PC-9 (cell line): ENCODE measurements at regions not wholly inside any gene's neighbourhood (a gene's known extent, or its start where the extent isn't known, plus 50 kb on each side); places are given as distances from the start of the nearest gene placed in this dataset.

Source experiments
- BruUV-seq: library from RNA; stranded (reverse); fragments of 400-500 nt; replicated peaks from 2 replicates; lab custom pipeline; 2021; lab: Mats Ljungman, UMichigan
- CTCF ChIA-PET: fragments of 300-600 bp; sonication (Branson Sonifier 250); formaldehyde crosslinking; loops from one replicate; lab custom pipeline; 2022; ENCODE audit warnings: antibody characterized with exemption; lab: Charles Lee
- POLR2A ChIA-PET: fragments of 300-600 bp; sonication (Branson Sonifier 250); formaldehyde crosslinking; loops from one replicate; lab custom pipeline; 2022; ENCODE audit warnings: antibody characterized with exemption; ENCODE audit not compliant: unreplicated experiment; lab: Charles Lee
- DNase-seq, 2 experiments: peaks; one replicate each; pipeline versions ENCODE4 v3.0.0 to v3.0.0-alpha.2; 2015 to 2022; ENCODE audit warnings: mixed read lengths in 1 of 2
- H2AFZ ChIP-seq: fragments of 200-600 bp; sonication (generic); 2 replicates; pipeline ENCODE4 v1.8.1; 2017; ENCODE audit warnings: antibody characterized with exemption
- H3F3A ChIP-seq: fragments of 200-600 bp; sonication (generic); 2 replicates; pipeline ENCODE4 v1.8.1; 2017; ENCODE audit warnings: antibody characterized with exemption, mild to moderate bottlenecking, low read depth; ENCODE audit not compliant: insufficient read depth
- H3K27ac ChIP-seq: fragments of 200-600 bp; sonication (generic); 2 replicates; pipeline ENCODE4 v1.6.1; 2016; ENCODE audit warnings: mixed run types
- H3K27me3 ChIP-seq: fragments of 200-600 bp; sonication (generic); 2 replicates; pipeline ENCODE4 v1.6.1; 2016; ENCODE audit warnings: low read depth, mixed run types; ENCODE audit not compliant: insufficient read depth
- H3K36me3 ChIP-seq: fragments of 200-600 bp; sonication (generic); 2 replicates; pipeline ENCODE4 v1.6.1; 2016; ENCODE audit warnings: low read depth, mixed run types
- H3K4me1 ChIP-seq: fragments of 200-600 bp; sonication (generic); replicated peaks from 2 replicates; pipeline ENCODE4 v1.6.1; 2016; ENCODE audit warnings: mixed run types; ENCODE audit not compliant: insufficient read depth
- H3K4me2 ChIP-seq: fragments of 200-600 bp; sonication (generic); 2 replicates; pipeline ENCODE4 v1.6.1; 2017; ENCODE audit warnings: mixed run types
- H3K4me3 ChIP-seq: fragments of 200-600 bp; sonication (generic); 2 replicates; pipeline ENCODE4 v1.6.1; 2016; ENCODE audit warnings: mixed run types
- H3K79me2 ChIP-seq: fragments of 200-600 bp; sonication (generic); 2 replicates; pipeline ENCODE4 v1.6.1; 2017; ENCODE audit warnings: low read depth, mixed run types
- H3K9me2 ChIP-seq: fragments of 200-600 bp; sonication (generic); 2 replicates; pipeline ENCODE4 v1.8.1; 2017; ENCODE audit warnings: mild to moderate bottlenecking; ENCODE audit not compliant: insufficient read depth
- H3K9me3 ChIP-seq: fragments of 200-600 bp; sonication (generic); 2 replicates; pipeline ENCODE4 v1.8.1; 2016; ENCODE audit warnings: low read depth; ENCODE audit not compliant: insufficient read depth
- H4K20me1 ChIP-seq: fragments of 200-600 bp; sonication (generic); 2 replicates; pipeline ENCODE4 v1.8.1; 2017; ENCODE audit not compliant: insufficient read depth
- EZH2 ChIP-seq: fragments of 200-600 bp; sonication (generic); IDR thresholded peaks from 2 replicates; pipeline ENCODE4 v1.8.0; 2017; ENCODE audit warnings: antibody characterized with exemption, low read depth
- intact Hi-C: fragments of 100-400 bp; cut with micrococcal nuclease; formaldehyde crosslinking; loops from one replicate; pipeline ENCODE4 v1.10.0; 2022; ENCODE audit not compliant: unreplicated experiment
- TF ChIP-seq, protein P1 (sequence below): fragments of 200-600 bp; sonication (generic); conservative IDR thresholded peaks from 2 replicates; pipeline ENCODE4 v1.6.1; 2017; ENCODE audit warnings: mixed run types, antibody characterized with exemption, mild to moderate bottlenecking, moderate library complexity

DNA sequence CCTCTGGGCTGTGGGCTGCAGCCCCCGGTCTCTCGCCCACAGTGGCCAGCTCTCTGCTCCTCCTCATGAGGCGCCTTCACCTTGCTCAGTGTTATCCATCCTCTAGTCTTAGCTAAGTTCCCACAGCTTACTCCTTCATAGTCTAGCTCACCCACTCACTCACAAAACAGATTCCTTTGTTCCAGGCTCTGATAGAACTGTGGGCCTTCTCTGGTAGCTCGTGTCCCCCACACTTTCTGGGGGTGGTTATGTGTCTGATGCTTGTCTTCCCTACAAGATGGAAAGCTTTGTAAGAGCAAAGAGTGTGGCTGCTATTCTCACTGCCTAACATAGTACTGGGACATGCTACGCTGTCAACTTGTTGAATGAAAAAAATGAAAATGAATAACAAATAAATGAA, 135.8 kb downstream of the EN1 start:
- POLR2A ChIA-PET = no interaction called here
- Histone ChIP-seq H3K4me1 (no peaks in the 10 kb centered on the region), H2AFZ (no peak overlapping the region), H3K9me3 (0 out of 2 replicates have a peak, but pooled peaks cover 3% of the 10 kb centered on the region), H3K27ac (no peak overlapping the region), H3F3A (no peaks in the 10 kb centered on the region), H3K27me3 (no peaks in the 10 kb centered on the region), H3K36me3 (no peaks in the 10 kb centered on the region), H3K9me2 (no peaks in the 10 kb centered on the region), H3K4me3 (no peak overlapping the region), H3K4me2 (no peak overlapping the region), H4K20me1 (no peaks in the 10 kb centered on the region), H3K79me2 (no peaks in the 10 kb centered on the region)
- BruUV-seq = no TSS peak
- no peak for DNase-seq
- intact Hi-C loops = no loop called here
- no peak for TF ChIP-seq EZH2
- TF ChIP-seq, protein P1, sequence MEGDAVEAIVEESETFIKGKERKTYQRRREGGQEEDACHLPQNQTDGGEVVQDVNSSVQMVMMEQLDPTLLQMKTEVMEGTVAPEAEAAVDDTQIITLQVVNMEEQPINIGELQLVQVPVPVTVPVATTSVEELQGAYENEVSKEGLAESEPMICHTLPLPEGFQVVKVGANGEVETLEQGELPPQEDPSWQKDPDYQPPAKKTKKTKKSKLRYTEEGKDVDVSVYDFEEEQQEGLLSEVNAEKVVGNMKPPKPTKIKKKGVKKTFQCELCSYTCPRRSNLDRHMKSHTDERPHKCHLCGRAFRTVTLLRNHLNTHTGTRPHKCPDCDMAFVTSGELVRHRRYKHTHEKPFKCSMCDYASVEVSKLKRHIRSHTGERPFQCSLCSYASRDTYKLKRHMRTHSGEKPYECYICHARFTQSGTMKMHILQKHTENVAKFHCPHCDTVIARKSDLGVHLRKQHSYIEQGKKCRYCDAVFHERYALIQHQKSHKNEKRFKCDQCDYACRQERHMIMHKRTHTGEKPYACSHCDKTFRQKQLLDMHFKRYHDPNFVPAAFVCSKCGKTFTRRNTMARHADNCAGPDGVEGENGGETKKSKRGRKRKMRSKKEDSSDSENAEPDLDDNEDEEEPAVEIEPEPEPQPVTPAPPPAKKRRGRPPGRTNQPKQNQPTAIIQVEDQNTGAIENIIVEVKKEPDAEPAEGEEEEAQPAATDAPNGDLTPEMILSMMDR = no peak
- CTCF ChIA-PET = no interaction called here

DNA sequence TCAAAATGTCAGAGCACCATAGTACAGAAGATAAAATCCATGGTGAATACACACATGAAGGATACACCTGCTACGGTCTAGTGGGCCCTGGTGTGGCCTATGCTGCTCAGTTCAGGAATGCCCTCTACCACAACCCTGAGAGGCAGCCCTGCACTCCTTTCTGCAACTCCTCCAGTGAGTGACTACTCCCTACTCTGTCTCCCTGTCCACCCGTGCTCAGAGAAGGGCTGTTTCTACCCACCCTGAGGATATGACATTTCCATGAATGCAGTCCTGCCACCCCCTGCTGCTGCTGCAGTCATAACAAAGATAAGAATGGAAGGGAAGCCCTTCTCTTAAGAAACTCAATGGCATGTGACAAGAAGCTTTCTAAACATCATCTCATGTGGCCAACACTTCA, 137.0 kb downstream of the EN1 start:
- ChIA-PET POLR2A (no interaction called here), CTCF (no interaction called here)
- Histone ChIP-seq H3F3A (no peaks in the 10 kb centered on the region), H2AFZ (no peak overlapping the region), H3K79me2 (no peaks in the 10 kb centered on the region), H3K4me3 (no peak overlapping the region), H3K27ac (no peak overlapping the region), H4K20me1 (no peaks in the 10 kb centered on the region), H3K27me3 (peaks cover 6% of the 10 kb centered on the region), H3K9me2 (no peaks in the 10 kb centered on the region), H3K4me1 (no peaks in the 10 kb centered on the region), H3K36me3 (no peaks in the 10 kb centered on the region), H3K9me3 (0 out of 2 replicates have a peak, but pooled peaks cover 3% of the 10 kb centered on the region), H3K4me2 (no peak overlapping the region)
- TF ChIP-seq EZH2 = no peak
- intact Hi-C loops = no loop called here
- BruUV-seq = no TSS peak
- DNase-seq = no peak

GRCh38 chr2:118709786-118710185, 137.7 kb downstream of the EN1 start:
- intact Hi-C loops = no loop called here
- TF ChIP-seq EZH2 = no peak
- TF ChIP-seq, protein P1 = no peak
- no peak overlapping the region for H3K4me3 ChIP-seq
- no peak overlapping the region for H3K4me2 ChIP-seq
- H2AFZ ChIP-seq = no peak overlapping the region
- H3K79me2 ChIP-seq = no peaks in the 10 kb centered on the region
- no peak overlapping the region for H3K27ac ChIP-seq
- CTCF ChIA-PET = no interaction called here
- POLR2A ChIA-PET = no interaction called here
- no TSS peak for BruUV-seq
- no peaks in the 10 kb centered on the region for H3K9me2 ChIP-seq
- no peaks in the 10 kb centered on the region for H3F3A ChIP-seq
- H4K20me1 ChIP-seq = no peaks in the 10 kb centered on the region
- H3K36me3 ChIP-seq = no peaks in the 10 kb centered on the region
- H3K9me3 ChIP-seq = 0 out of 2 replicates have a peak, but pooled peaks cover 3% of the 10 kb centered on the region
- peaks cover 11% of the 10 kb centered on the region for H3K27me3 ChIP-seq
- no peaks in the 10 kb centered on the region for H3K4me1 ChIP-seq
- no peak for DNase-seq

DNA sequence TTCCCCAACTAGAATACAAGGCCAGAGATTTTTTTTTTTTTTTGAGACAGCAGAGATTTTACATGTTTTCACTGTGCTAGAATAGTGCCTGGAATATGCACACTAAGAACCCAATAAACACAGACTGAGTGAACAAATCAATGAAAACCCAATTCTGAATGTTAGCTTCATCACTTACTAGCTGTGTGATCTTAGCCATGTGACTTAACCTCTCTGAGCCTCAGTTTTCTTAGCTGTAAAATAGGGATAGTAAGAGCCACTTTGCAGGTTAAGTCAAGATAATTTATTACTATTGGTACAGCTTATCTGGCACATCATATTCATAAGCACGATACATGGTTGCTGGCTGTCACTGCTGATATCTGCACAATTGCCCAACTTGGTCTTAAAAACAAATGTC, 140.6 kb downstream of the EN1 start:
- Histone ChIP-seq H3K9me2 (no peaks in the 10 kb centered on the region), H3K36me3 (no peaks in the 10 kb centered on the region), H3K27me3 (peaks cover 11% of the 10 kb centered on the region), H2AFZ (no peak overlapping the region), H3K9me3 (0 out of 2 replicates have a peak, but pooled peaks cover 3% of the 10 kb centered on the region), H3K4me3 (no peak overlapping the region), H3K27ac (no peak overlapping the region), H3K4me2 (no peak overlapping the region), H3F3A (no peaks in the 10 kb centered on the region), H3K79me2 (no peaks in the 10 kb centered on the region), H4K20me1 (no peaks in the 10 kb centered on the region), H3K4me1 (no peaks in the 10 kb centered on the region)
- intact Hi-C loops = no loop called here
- TF ChIP-seq, protein P1 = no peak
- TF ChIP-seq EZH2 = no peak
- BruUV-seq = no TSS peak
- DNase-seq = no peak
- POLR2A ChIA-PET = interaction anchor here (0.7 kb wide), 1 partner anchor 912 kb away, joined by 6 read pairs; no protein-coding TSS in a partner anchor
- CTCF ChIA-PET = no interaction called here
